GM21390 (cell line): ENCODE measurements at regions not wholly inside any gene's neighbourhood (a gene's known extent, or its start where the extent isn't known, plus 50 kb on each side); places are given as distances from the start of the nearest gene placed in this dataset.

Experiments
- ATAC-seq: cut with Tn5 transposase; IDR thresholded peaks from one replicate; pipeline ENCODE4 v1.9.1; 2021; ENCODE audit not compliant: unreplicated experiment

DNA sequence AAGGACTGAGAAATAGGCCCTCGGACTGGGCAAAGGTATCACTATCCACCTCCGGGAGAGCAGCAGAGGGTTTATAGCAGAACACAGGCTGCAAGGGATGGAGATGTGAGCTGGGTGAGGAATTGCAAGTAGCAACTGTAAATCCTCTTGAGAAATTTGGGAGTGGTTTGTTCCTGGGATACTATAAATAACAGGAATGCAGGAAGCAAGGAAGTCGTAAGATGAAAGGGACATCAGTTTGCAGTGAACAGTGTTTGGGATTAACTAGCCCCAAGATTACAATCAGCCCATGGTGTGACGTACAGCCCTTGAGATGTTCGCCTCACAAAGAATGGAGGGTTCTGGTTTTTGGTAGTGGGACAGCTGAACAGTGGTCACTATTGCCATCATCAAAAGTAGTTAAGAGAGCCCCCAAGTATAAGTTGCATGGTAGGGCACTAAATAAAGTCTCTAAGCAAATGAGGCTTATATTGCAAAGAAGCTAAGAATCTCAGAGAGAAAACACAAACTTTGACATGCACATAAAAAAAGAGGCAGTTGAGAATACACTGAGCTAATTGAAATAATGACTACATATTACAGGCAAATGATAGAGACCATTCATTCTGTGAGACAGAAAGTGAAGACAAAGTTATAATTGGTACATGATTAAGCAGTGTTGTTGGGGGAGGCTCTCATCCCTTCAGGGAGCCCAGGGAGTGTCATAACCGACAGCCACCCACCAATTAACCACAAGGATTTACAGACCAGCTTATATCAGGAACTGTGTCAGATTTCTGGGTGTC lies 362.5 kb upstream of the ACVR2A start:
- no peak for ATAC-seq

GRCh38 chr2:147479358-147479757 lies 365.5 kb upstream of the ACVR2A start:
- ATAC-seq: no peak

- no peak for ATAC-seq
These were observed 371.8 kb upstream of the ACVR2A start for GRCh38 chr2:147473075-147473474.

GRCh38 chr2:147471126-147471525 lies 373.7 kb upstream of the ACVR2A start:
- ATAC-seq: no peak

DNA sequence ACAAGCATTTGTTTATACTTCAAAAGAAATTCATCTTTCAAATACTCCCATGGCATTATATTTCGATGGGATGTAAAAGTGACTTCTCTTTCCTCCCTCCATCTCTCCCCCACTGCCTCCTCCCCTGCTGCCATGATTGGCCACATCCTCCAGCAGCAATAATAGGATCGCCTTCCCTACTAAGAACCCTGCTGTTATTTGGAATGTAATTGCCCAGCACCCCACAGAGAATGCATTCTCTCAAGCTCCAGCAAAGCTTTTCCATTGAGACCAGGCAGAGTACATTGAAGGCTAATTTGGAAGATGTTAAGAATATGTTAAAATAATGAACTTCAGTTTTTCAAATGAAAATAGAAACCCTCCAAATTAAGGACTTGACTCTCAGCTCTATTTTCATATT lies 375.4 kb upstream of the ACVR2A start:
- ATAC-seq: no peak

- ATAC-seq: no peak
These were observed 375.9 kb upstream of the ACVR2A start for GRCh38 chr2:147468963-147469362.

- no peak for ATAC-seq
These were observed 376.5 kb upstream of the ACVR2A start for GRCh38 chr2:147468349-147468748.

DNA sequence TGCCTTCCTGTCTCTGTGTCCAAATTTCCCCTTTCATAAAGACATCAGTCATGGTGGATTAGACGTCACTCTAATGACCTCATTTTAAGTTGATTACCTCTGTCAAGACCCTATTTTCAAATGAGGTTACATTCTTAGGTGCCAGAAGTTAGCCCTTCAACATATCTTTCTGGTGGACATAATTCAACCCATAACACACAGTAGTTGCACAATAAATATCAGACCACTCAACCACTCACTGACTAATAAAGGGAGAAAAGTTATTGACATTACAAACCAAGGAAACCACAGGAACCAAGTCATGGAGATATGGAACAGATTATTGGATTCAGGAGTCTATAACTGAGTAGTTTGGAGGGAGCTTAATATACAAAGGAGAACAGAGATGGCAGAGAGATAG lies 377.4 kb upstream of the ACVR2A start:
- no peak for ATAC-seq

DNA sequence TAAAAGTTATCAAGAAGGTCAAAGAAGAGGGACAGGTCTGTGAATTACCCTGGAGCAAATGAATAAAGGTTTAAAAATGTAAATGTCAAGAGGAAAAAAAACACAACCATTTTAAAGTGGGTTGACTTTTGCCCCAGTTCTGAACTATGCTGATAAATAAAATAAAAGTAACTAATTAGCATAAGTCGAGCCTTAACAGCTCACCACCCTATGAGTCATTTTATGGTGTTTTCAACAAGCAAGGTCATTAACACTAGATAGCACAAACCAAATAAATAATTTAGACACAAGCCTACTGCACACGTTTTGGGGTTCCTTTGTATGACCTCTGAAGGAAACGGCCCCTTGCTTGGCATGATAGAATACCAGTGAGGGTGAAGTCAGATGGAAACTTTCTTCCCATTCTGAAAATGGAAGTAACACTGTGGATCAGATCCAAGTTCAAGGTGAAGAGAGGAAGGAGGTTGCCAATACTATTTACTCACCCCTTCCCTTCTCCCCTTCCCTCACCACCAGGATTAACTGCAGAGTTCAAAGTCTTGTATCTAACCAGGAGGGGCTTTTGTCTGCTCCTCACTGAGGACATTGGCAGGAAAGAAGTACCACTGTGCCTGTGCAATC lies 380.0 kb upstream of the ACVR2A start:
- no peak for ATAC-seq

DNA sequence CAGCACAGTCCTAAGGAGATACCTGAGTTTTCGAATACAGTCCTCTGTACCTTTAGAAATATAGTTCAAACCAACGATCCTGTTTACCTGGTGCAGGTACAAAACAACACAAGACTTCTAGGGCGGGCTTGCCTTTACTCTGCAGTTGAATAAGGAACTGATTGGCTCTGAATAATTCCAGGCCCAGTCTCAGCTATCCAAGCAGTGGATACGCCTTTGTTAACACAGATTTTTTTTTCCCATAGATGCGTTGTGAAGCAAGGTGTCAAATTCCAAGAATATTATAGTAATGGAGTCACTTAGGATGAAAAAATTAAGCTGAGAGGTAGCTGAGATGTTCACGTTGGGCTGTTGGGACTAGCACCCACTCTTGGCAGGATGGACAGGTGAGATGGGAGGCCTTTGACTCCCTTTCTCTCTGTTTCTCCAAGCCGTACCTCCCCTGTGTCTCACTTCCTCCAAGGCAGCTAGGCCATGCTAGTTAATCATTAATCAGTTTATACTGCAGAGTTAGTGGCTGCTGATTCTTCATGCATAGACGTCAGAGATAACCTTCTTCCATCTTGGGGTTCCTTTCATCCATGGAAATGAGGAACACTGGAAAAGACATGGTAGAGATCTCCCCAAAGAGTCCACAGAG lies 380.8 kb upstream of the ACVR2A start:
- ATAC-seq: peak; percentile 93

GRCh38 chr2:147460155-147460554 lies 384.7 kb upstream of the ACVR2A start:
- no peak for ATAC-seq

DNA sequence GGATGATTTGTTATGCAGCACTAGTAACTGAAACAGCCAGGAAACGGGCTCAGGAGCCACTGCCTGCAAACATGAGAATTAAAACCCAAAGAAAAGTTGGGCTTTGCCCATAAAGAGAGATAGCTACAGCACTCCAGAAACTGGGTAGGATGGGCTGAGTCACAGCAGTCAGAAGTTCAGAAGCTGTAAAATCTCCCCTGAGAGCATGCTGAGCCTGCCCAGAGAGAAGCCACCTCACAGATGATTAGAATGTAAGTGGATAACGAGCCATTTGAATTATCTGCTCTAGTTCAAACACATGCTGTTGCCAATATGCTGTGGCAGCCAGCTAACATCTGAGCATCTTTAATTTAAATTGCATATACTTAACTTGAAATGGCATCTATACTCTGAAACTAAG lies 388.1 kb upstream of the ACVR2A start:
- no peak for ATAC-seq

DNA sequence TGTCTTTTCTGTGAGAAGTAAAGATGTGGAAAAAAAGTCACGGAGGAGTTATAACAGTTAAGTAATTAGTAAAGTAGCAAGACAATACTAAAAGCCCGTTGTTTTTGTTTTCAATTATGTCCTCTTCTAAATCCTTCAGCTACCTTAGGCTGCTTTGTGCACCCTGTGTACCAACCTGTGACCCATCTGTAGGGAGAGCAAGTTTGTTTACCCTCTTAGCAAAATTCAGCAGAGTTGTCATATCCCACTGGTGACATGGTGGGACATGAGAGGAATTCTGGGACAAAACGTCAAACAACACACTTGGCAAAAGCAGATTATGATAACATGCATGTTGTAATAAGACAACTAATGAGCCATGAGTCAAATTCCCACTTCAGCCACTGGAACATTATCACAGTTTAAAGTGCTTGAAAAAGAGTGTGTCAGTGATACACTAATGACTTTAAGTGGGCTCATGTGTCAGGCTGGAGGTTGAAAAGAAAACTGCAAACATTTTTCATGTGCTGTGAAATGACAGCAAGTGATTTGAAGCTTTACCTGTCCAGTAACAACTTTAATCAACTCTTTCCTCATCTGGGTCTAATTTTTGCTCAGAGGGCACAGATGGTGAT lies 392.8 kb upstream of the ACVR2A start:
- ATAC-seq: no peak

DNA sequence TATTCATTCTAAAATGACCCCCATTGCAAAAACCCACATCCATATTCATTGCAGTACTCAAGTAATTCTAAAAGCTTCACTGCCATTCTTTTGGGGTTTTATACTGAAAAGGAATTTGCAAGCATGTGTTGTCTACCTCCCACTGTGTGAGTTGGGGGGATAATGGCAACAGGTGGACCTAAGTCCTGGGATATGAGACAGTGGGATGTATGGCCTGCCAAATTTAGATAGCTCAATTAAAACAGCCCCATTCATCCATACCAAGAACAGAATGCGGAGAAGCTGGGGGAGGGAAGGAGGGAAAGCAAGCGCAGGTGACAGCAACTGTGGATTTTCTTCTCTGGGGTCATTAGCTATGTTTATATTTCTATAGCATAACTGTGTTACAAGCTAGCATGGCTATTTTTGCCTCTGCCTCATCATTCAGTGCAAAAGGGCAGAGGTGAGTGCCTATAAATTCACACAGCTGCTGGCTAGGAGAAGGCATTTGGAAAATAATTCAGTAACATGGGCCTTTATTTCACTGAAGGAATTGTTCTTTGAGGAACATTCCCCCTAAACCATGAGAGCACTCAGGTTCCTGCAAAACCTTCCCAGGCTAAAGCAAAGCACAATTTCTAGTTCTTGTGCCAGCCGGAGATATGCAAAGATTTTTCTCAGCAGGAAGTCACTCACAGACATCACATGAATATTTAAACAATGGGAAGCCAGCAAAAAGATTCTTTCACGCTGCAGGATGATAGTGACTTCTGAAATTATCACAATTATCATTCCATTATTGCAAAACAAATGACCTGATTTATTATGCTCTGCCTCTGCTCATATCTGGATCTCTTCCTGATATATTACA lies 393.9 kb upstream of the ACVR2A start:
- ATAC-seq: no peak

DNA sequence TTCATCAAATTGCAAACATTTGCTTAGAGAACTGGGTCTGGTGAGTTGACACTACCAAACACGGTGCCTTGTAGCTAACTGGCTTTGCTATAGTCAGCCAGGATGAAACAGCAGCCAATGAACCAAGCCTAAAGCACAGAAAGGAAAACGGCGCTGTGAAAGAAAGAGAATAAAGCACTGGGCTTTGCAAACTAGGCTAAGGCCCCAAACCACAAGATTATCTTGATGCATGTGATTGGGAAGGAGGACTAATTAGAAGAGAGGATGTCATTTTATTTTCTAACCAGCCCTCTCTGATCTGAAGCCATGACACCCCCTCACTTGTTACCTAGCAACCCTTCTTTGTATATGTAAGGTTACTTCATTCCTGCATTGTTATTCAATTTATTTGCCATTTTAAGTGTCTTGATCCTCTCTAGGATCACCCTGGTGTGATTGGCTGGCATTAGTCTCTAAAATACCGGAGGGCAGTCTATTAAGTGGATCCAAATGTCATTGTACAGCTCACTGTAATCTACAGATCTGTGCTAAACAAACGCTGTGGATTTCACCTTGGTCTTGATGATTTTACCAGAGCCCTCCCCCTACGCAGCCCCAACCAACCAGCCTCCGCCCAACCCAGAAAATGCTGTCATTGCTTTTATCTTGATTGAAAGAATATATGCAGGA lies 395.4 kb upstream of the ACVR2A start:
- no peak for ATAC-seq

DNA sequence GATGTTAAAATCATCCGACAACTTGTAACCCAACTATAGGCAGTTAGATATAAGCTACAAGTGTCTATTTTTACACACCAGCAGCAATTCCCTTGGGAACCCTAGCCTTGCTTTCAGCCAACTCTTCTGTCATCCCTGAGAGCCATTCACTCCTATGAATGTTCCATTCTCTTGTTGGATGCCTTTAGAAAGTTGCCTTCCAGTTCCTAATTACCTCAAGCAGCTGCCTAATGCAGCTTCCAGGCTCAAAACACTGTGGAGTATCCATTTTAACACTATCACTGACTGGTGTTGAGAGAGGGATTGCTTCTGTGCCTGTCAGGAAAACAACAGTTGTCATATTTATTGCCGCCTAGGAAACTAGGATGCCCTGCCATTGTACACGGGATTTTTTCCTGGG lies 402.0 kb upstream of the ACVR2A start:
- ATAC-seq: no peak

GRCh38 chr2:147441182-147441581 lies 403.6 kb upstream of the ACVR2A start:
- ATAC-seq: no peak

- no peak for ATAC-seq
These were observed 404.1 kb upstream of the ACVR2A start for GRCh38 chr2:147440734-147441133.

DNA sequence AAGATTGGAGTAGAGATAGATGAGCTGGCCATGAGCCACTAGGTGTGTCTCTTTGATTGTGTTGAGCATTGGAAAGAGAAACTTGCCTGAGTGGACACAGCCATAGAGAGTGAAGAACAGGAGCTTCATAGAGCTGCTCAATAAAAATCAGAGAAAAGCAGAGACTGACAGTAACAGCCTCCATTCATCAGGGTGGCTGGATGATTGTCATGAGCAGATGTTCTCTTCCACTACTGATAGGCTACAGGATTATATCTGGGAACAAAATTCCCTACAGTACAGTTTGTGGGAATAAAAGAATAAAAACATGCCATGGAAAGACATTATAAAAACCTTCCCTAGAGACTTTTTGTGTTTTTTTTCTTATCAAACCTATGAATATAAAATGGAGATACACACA lies 404.8 kb upstream of the ACVR2A start:
- ATAC-seq: no peak

DNA sequence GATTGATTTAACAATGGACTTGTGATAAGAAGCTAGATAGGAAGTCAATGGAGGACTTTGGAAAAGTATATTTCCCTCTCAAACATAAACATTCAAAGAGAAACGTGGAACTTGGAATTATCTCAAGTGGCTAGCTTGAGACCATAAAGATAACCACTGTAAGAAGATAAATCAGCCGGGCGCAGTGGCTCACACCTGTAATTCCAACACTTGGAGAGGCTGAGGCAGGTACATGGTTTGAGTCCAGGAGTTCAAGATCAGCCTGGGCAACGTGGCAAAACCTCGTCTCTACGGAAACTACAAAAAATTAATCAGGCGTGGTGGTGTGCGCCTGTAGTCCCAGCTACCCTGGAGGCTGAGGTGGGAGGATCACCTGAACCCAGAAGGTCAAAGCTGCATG lies 405.9 kb upstream of the ACVR2A start:
- no peak for ATAC-seq
